NK-92 treated with Interleukin-12 subunit alpha and Interleukin-12 subunit beta, amount 100 ng/mL, for 24 hours (cell line): ENCODE measurements at regions not wholly inside any gene's neighbourhood (a gene's known extent, or its start where the extent isn't known, plus 50 kb on each side); places are given as distances from the start of the nearest gene placed in this dataset.
"Not testable (repeated sequence)": the region's sequence is repeated elsewhere in the genome, so short reads cannot be mapped to it uniquely, and the experiment has no call there.

ENCODE experiments used
- DNase-seq: peaks from one replicate; lab custom pipeline; 2025; lab: John Stamatoyannopoulos, UW

DNA sequence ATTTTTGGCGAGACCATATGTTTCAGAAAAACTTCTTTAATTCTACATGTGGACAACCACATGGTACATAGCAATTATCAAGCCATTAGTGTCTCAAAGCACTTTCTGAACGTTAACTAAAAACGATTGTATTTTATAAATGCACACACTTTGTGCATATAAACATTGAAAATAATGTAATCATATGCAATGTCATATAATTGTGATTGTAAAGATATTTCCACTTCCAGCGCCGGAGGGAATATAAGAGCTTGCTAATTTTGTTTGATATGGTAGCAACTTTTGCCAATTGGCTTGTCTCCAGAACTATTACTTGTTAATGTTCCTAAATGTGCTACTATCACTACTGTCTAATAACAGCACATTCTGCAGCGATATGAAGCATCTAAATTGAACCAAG is 162.3 kb upstream of the SMIM31 start:
- no peak for DNase-seq

- DNase-seq, result no peak
Observed at GRCh38 chr4:164595751-164596150, 158.2 kb upstream of the SMIM31 start.

- no peak for DNase-seq
Observed at GRCh38 chr4:164596318-164596878, 157.5 kb upstream of the SMIM31 start.

GRCh38 chr4:164596927-164597326 is 157.0 kb upstream of the SMIM31 start:
- DNase-seq, result no peak

- no peak for DNase-seq
Observed at GRCh38 chr4:164601653-164602052, 152.3 kb upstream of the SMIM31 start.

DNA sequence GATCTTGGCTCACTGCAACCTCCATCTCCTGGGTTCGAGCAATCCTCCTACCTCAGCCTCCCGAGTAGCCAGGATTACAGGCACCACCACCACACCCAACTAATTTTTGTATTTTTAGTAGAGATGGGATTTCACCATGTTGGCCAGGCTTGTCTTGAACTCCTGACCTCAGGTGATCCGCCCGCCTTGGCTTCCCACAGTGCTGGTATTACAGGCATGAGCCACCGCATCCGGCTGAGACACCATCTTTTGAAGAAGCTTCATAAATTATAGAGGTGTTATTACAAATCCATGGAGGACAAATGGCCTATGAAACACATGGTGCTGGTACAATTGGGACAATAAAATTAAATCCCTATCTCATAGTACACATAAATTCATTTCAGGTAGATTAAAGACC is 148.1 kb upstream of the SMIM31 start:
- not testable (repeated sequence) for DNase-seq

- DNase-seq, result no peak
Observed at GRCh38 chr4:164606478-164606877, 147.5 kb upstream of the SMIM31 start.

DNA sequence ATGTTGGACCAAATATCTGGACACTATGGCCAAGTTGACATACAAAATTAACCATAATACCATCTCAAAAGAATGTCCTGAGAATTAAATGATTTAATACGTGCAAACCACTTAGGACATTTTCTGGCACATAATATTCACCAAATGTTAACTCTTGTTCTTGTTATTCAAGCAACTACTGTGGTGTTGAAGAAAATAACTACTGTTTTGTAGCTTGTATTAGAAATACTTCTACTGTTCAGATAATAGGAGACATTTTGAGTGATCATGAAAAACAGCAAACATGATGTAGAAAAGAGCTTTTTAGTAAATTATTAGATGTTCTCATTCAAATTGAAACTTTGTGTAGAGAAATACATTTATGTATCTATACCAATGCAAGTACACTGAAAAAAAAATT is 140.7 kb upstream of the SMIM31 start:
- no peak for DNase-seq

DNA sequence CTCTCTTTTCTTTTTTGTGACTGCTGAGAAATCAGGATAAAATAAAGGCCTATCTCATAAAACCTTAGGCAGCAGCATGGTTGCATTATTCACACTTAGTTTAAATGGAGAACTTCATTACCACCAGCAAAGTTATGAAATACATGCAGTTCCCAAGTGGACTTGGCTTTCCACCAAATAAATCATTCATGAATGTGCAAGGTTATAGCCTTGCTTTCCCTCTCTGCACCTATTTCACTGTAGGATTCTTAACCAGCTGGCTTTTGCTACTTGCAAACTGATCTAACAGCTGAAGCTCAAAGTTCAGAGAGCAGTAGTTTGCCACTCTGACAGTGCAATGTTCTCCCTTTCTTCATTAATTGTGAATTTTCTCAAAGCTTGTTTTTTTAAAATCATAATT is 140.1 kb upstream of the SMIM31 start:
- no peak for DNase-seq

DNA sequence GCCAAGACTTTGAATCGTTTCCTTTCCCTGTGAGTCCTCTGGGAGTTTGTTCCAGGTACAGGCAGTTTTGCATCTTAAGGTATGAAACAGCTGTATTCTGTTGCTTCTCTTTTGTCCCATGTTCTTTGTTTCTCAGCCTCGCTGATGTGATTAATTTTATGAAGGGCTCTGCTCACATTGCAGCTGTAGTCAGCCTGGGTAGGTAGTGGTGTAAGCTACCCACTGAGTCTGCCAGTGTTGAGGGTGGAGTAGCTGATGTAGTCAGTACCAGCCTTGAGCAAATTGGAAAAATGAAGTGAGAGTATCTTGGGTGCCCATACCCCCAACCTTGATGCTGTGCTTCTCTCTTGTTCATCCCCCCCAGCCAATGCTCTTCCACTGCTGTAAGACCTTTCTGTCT is 139.6 kb upstream of the SMIM31 start:
- DNase-seq, result no peak

DNA sequence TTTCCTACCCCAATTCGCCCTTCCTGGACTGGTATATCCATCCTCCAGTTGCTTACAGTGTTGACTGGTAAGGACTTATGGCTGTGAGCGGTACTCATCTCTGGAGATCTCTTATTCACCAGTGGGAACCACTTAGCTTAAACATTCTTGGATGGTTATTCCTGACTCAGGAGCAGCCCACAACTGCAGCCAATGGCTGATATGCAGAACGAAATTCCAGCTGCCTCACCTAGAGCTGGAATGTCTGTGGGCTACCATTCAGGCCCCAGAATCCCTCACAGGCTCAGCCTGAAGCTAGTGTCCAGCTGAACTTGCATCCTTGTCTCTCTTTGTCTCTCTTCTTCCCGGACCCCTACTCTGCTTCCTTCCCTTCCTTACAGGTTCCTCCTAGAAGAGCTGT is 138.9 kb upstream of the SMIM31 start:
- no peak for DNase-seq

- DNase-seq, result no peak
Observed at GRCh38 chr4:164615964-164616363, 138.0 kb upstream of the SMIM31 start.

- DNase-seq, result no peak
Observed at GRCh38 chr4:164616961-164617360, 137.0 kb upstream of the SMIM31 start.

DNA sequence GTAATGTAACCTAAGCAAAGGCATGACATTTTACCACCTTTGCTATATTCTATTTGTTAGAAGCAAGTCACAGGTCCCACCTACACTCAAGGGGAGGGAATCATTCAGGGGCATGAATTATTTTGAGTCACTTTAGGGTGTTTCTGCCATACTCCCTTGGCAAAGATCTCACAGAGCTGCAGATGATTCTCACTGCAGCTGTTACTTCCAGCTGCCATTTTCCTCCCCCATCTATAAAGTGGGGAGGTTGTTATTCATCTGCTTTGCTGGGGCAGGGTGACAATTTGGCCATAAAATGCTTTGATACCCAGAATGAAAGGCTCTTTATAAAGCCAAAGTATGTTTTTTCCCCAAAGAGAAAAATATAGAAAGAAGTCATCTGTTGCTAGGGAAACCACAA is 136.5 kb upstream of the SMIM31 start:
- DNase-seq, result no peak

DNA sequence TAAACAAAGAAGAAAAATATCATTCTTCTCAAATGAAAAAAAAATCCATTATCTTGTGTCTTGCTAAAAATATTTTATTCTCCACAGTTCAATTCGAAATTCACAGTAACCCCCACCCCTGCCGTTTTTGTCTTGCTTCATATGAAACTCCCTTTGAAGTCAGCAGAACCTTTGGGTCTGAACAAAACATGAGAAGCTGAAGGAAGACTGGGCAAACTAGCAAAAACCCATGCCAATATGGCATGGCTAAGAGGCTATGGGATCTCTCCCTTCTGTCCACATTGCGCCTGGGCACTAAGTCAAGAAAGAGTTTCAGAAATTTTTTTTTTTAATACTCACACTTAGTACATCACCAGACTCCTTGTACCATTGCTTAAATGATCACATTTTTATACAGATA is 136.0 kb upstream of the SMIM31 start:
- no peak for DNase-seq

DNA sequence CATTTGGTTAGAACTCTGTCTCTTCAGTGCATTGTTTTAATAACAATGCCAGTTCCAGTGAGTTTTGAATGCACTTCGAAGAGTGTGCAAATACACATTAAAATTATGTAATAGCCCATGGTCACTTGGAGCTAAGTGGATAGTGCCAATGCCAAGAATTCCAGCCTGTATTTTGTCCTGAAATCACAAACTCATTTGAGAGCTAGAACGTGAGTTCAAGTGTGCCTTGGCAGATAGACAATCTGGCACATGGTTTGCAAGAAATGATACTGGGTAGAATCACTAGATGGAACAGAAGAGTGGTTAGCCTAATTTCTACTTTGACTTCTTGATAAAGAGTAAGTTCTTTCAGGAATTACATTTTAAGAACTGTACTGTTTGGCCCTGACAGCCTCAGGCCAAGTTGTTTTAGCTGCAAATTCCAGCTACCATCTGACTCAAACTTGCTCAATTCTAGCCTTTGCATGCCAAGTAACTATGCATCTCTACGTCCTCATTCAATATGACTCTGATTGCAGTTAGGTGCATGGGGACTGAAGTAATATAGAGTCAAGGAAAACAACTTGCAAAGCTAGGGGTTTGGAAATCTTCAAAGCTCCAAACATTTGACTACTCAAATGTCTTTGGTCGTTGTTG is 131.9 kb upstream of the SMIM31 start:
- DNase-seq, result no peak

GRCh38 chr4:164623099-164623498 is 130.8 kb upstream of the SMIM31 start:
- no peak for DNase-seq

DNA sequence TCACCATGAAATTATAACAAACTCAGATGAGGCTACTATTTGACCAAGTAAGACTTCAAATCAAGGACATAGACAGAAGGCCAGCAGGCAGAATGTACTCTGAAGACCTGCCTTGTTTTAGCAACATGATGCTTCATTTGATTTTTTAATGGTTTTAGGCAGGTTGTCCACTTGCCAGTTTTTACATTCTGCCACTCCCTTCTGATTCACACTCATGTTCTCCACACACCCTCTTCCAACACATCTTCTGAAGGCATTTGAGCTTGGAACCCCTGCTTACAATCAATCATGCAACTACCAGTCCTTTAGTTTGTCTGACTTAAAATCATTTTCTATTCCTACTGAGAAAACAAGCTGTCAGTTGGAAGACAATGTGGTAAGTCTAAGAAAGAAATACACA is 114.9 kb upstream of the SMIM31 start:
- no peak for DNase-seq

GRCh38 chr4:164648151-164648848 is 105.6 kb upstream of the SMIM31 start:
- no peak for DNase-seq

DNA sequence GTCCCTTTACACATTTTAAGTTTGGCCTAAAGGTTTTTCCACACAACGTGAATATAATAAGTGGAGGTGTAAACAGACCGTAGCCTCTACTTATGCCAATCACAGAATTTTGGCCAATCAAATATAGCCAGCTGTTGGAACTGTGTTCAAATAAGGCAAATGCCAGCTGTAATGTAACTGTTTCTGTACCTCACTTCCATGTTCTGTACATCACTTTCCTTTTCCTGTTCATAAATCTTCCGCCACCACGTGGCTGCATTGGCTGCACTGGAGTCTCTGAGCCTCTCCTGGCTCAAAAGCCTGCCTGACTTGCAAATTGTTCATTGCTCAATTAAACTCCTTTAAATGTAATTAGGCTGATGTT is 105.1 kb upstream of the SMIM31 start:
- DNase-seq, result no peak

DNA sequence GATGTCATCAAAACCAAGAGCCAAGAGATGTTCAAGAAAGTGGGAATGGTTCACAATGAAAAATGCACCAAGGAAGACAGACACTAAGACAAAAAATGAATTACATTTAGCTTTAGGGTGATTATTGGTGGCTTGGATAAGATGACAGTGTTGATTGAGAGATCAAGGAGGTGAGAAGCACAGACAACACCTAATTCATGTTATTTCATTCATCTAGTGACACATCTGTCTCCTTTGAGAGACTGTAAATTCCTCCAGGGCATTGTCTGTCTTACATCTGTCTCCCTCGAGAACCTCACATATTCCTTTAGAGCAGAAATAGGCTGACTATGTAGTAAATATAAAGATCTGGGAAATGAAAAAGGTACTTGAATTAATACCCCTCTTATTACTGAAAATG is 94.2 kb upstream of the SMIM31 start:
- DNase-seq, result no peak

DNA sequence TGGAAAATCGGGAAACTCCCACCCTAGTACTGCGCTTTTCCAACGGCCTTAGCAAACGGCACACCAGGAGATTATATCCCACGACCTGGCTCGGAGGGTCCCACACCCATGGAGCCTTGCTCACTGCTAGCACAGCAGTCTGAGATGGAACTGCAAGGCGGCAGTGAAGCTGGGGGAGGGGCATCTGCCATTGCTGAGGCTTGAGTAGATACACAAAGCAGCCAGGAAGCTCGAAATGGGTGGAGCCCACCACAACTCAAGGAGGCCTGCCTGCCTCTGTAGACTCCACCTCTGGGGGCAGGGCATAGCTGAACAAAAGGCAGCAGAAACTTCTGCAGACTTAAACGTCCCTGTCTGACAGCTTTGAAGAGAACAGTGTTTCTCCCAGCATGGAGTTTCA is 77.8 kb upstream of the SMIM31 start:
- DNase-seq, result not testable (repeated sequence)

- DNase-seq, result no peak
Observed at GRCh38 chr4:164683040-164683439, 70.9 kb upstream of the SMIM31 start.

DNA sequence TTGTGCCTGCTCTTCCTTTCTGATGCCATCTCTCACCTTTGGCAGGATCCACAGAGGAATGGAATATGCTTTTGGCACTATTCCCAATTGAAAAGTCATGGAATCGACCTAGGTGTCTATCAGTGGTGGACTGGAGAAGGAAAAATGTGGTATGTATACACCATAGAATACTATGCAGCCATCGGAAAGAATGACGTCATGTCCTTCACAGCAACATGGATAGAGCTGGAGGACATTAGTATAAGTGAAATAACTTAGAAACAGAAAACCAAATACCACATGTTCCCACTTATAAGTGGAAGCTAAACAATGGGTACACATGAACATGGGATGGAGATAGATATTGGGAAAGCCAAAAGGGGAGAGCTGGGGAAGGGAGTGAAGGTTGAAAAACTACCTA is 58.3 kb upstream of the SMIM31 start:
- no peak for DNase-seq
